AG04449 (cell line): ENCODE measurements at regions not wholly inside any gene's neighbourhood (a gene's known extent, or its start where the extent isn't known, plus 50 kb on each side); places are given as distances from the start of the nearest gene placed in this dataset.
A peak's percentile ranks its signal among the peaks of the same experiment; 100 is the strongest.

Experiments used
- CTCF ChIA-PET: fragments of 350-600 bp; formaldehyde crosslinking; extraction: SDS; loops from one replicate; lab custom pipeline; 2021; ENCODE audit warnings: antibody characterized with exemption; lab: Yijun Ruan, JAX
- POLR2A ChIA-PET: fragments of 400-600, 350-600 bp; formaldehyde crosslinking; extraction: SDS; loops from one replicate; lab custom pipeline; 2020; ENCODE audit warnings: antibody characterized with exemption, inconsistent platforms; lab: Yijun Ruan, JAX
- DNase-seq: peaks from one replicate; pipeline ENCODE4 v3.0.0-alpha.2; 2010; ENCODE audit warnings: low read depth, low spot score
- H3K4me3 ChIP-seq: 2 replicates; pipeline ENCODE4 v1.5.1; 2011; ENCODE audit warnings: low read depth, mild to moderate bottlenecking, control low read depth, low read length
- TF ChIP-seq, protein P1 (sequence below): IDR thresholded peaks from one replicate; pipeline ENCODE4 v1.5.1; 2011; ENCODE audit warnings: mild to moderate bottlenecking, moderate library complexity, low read length, control low read depth, inconsistent platforms; ENCODE audit not compliant: insufficient read depth; ENCODE audit errors: missing control alignments

DNA sequence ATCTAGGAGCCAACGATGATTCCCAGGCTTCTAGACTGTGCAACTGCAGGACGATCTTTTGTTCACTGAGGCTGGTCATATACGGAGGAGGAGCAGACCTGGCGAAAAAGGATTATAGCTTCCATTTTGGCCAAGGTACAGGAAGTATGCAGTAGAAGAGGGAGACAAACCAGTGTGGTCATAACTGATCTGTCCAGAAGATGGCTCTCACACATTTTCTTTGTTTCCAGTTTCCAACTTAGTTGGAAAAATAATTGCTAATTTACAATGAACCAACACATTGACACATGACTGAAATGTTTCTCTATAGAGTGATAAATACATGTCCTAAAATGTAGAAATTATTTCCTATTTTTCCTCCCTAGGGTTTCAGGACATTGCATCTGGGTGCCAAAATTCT lies 364.1 kb upstream of the BTBD3 start:
- POLR2A ChIA-PET = no interaction called here
- H3K4me3 ChIP-seq = no peak overlapping the region
- TF ChIP-seq, protein P1, sequence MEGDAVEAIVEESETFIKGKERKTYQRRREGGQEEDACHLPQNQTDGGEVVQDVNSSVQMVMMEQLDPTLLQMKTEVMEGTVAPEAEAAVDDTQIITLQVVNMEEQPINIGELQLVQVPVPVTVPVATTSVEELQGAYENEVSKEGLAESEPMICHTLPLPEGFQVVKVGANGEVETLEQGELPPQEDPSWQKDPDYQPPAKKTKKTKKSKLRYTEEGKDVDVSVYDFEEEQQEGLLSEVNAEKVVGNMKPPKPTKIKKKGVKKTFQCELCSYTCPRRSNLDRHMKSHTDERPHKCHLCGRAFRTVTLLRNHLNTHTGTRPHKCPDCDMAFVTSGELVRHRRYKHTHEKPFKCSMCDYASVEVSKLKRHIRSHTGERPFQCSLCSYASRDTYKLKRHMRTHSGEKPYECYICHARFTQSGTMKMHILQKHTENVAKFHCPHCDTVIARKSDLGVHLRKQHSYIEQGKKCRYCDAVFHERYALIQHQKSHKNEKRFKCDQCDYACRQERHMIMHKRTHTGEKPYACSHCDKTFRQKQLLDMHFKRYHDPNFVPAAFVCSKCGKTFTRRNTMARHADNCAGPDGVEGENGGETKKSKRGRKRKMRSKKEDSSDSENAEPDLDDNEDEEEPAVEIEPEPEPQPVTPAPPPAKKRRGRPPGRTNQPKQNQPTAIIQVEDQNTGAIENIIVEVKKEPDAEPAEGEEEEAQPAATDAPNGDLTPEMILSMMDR = peak; percentile 22
- DNase-seq = no peak
- CTCF ChIA-PET = interaction anchor here (1.0 to 4.7 kb wide), 3 partner anchors 9 to 1412 kb away, joined by 3 to 20 read pairs (median 3); no protein-coding TSS in a partner anchor

DNA sequence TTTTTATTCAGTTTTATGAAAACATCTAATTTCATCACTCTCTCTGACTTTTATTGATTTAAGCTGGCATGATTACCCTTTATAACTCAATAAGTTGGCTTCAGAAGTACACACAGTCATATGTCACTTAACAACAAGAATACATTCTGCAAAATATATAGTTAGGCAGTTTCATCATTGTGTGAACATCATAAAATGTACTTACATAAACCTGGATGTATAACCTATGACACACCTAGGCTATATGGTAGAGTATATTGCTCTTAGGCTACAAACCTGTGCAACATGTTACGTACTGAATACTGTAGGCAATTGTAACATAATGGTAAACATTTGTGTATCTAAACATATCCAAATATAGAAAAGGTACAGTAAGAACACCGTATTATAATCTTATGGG lies 362.2 kb upstream of the BTBD3 start:
- CTCF ChIA-PET = interaction anchor here (4.7 kb wide), 1 partner anchor 11 kb away, joined by 20 read pairs; no protein-coding TSS in a partner anchor
- TF ChIP-seq, protein P1 = no peak
- no peak for DNase-seq
- POLR2A ChIA-PET = no interaction called here
- H3K4me3 ChIP-seq = no peak overlapping the region

DNA sequence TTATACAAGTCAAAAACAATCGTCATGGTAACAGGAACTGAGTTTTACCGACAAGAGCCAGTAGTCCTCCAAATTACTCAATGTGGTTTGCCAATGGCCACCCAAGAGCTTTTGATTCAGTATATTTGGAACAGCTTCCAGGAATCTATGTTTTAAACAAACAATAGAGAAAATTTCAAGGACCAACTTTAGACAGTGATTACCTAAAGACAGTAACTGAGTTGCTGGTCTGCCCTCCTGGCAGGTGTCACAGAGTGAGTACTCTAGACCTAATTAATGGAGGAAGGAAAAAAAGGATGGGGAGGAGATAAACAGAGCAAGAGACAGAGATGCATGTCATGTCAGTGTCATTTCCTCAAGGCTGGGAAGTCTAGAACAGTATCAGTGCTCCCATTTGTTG lies 361.3 kb upstream of the BTBD3 start:
- no peak for DNase-seq
- POLR2A ChIA-PET = no interaction called here
- no peak overlapping the region for H3K4me3 ChIP-seq
- CTCF ChIA-PET = interaction anchor here (4.7 kb wide), 1 partner anchor 12 kb away, joined by 20 read pairs; no protein-coding TSS in a partner anchor
- TF ChIP-seq, protein P1 = no peak

DNA sequence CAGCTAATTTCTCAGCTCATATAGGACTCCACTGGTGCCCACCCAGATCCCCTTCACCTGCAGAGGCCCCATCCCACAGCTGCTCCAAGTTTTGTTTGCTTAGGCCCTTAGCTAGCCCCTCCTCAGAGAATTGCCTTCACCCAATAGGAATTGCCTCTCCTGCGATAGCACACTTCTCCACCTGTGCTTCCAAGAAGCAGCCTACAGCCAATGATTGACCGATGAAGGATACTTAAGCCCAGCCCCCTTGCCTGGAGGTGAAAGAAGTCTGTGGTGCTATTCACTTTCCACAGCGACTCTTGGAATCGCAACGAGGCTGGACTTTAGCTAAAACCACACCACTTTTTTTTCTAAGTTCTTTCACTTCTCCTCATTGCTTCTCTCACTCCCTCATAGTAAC lies 353.2 kb upstream of the BTBD3 start:
- POLR2A ChIA-PET = no interaction called here
- DNase-seq = no peak
- CTCF ChIA-PET = no interaction called here
- no peak overlapping the region for H3K4me3 ChIP-seq
- TF ChIP-seq, protein P1 = no peak

DNA sequence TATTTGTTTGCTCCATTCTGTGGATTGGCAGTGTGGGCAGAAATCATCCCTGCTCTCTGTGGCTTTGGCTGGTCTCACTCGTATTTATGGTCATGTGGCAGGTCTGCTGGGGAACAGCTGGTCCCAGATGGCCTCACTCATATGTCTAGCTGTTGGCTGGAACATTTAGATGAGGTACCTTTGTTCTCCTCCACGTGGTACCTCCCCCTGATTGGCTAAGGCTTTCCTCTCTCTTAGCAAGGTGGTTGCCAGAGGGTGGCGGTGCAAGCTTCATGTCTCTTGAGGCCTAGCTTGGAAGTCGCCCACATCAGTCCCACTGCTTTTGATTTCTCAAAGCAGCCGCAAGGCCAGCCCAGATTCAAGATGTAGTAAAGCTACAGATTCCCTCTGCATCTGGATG lies 348.5 kb upstream of the BTBD3 start:
- TF ChIP-seq, protein P1 = no peak
- H3K4me3 ChIP-seq = no peak overlapping the region
- no peak for DNase-seq
- ChIA-PET POLR2A (interaction anchor here (0.6 kb wide), 1 partner anchor 599 kb away, joined by 3 read pairs; no protein-coding TSS in a partner anchor), CTCF (no interaction called here)

DNA sequence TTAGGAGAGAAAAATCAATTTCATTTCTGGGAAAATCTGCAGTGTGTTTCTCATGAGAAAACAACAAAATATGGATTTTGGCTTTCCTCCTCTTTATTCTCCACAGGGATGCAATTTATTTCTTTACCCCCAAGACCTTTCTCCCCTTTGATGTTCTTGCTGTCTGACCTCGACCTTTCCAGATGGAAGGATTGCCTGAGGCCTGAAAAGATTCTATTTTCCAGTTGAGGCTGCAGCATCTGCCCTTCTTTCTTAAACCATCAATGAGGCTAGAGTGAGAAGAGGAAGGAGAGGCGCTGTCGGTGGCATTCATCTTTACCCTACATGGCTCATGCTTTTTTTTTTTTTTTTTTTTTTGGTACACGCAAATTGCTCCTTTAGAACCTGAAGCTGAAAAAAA lies 344.2 kb upstream of the BTBD3 start:
- TF ChIP-seq, protein P1 = no peak
- H3K4me3 ChIP-seq = no peak overlapping the region
- ChIA-PET CTCF (no interaction called here), POLR2A (no interaction called here)
- DNase-seq = no peak
